Head of caudate nucleus (tissue), 42 donors: ENCODE measurements at regions not wholly inside any gene's neighbourhood (a gene's known extent, or its start where the extent isn't known, plus 50 kb on each side); places are given as distances from the start of the nearest gene placed in this dataset.
A peak's percentile ranks its signal among the peaks of the same experiment; 100 is the strongest.
"Not testable (repeated sequence)": the region's sequence is repeated elsewhere in the genome, so short reads cannot be mapped to it uniquely, and the experiment has no call there.

Experiments used
- DNase-seq, 42 donors: peaks; one replicate each; pipeline versions ENCODE4 v3.0.0 to v3.0.0-alpha.2; 2020 to 2021; ENCODE audit warnings: mixed read lengths in 7 of 42
- intact Hi-C: fragments of 100-400 bp; cut with DNase I; formaldehyde crosslinking; loops from one replicate; pipeline ENCODE4 v1.15.0; 2022

DNA sequence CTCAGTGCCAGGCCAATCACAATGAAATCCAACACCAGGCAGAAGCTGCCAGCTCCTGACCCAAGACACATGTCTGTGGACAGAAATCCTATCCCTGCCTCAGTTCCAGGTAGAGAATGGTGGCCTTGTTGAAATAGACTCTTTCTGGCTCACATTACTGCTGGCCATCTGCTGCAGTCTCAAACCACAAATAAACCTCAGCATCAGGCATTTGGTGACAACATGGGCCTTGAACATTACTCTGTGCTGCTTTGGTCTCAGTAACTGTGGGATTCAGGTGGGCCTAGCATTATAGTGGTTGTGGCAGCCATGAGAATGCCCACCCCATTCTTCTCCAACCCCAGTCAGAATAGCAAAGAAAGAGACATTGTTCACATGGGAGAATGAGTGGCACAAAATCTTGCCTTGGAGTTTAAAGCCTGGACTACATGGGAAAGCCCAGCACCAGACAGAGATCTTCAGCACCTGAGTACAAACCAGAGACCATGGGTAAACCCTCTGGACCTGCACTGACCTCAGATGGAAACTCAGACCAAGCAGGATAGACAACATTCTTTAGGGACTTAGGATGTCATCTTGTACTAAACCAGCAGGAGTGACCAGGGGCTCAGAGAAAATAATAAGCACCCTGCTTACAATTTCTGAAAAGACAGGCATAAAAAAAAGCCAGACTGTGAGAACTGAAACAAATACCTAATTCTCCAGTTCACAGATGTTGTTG, 50.4 kb upstream of the TRAM1L1 start:
- intact Hi-C loops = loop anchor here (10.0 kb wide), 2 partner anchors 419 to 899 kb away; partner anchors contain the start of gene NDST3
- DNase-seq = no peak

DNA sequence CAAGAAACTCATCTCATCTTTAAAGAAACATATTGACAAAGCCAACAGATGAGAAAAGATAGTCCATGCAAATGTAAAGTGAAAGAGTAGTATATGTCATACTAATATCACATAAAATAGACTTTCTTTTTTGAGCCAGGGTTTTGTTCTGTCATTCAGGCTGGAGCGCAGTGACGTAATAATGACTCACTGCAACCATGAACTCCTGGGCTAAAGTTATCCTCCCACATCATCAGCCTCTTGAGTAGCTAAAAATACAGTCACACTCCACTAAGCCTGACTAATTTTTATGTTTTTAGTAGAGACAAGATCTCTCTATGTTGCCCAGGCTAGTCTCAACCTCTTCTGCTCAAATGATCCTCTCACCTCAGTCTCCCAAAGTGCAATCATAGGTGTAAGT, 51.8 kb upstream of the TRAM1L1 start:
- peak in 25 of 42 donors; percentile 5 to 69 (median 25) for DNase-seq
- intact Hi-C loops = loop anchor here (10.0 kb wide), 2 partner anchors 418 to 898 kb away; partner anchors contain the start of gene NDST3

DNA sequence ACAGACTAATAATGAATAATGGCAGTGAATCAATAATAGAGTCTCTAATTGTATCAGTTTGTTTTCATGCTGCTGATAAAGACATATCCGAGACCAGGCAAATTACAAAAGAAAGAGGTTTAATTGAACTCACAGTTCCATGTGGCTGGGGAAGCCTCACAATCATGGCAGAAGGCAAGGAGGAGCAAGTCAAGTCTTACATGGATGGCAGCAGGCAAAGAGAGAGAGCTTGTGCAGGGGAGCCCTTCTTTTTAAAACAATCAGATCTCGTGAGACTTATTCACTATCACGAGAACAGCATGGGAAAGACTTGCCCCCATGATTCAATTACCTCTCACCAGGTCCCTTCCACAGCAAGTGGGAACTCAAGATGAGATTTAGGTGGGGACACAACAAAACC, 53.4 kb upstream of the TRAM1L1 start:
- not testable (repeated sequence) for DNase-seq
- intact Hi-C loops = loop anchor here (10.0 kb wide), 2 partner anchors 416 to 896 kb away; partner anchors contain the start of gene NDST3

DNA sequence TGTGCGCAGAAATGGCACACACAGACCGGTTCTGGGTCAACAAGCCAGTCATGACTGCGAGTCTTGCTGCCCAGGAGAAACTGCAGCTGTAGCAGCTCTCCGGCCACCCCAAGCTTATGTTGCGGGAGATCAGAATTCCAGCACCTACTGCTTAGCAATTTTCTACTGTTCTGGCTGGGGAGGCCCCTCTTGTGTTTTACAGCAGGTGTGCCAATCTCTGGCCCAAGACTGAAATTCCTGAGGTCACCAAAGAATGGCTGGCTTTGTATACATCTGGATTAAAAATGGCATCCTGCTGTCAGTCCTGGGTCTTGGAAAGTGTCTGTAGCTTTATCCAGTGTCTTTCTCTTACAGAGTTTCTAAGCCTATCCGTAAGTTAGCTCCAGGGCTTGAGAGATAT, 68.9 kb upstream of the TRAM1L1 start:
- no peak for DNase-seq
- intact Hi-C loops = no loop called here

DNA sequence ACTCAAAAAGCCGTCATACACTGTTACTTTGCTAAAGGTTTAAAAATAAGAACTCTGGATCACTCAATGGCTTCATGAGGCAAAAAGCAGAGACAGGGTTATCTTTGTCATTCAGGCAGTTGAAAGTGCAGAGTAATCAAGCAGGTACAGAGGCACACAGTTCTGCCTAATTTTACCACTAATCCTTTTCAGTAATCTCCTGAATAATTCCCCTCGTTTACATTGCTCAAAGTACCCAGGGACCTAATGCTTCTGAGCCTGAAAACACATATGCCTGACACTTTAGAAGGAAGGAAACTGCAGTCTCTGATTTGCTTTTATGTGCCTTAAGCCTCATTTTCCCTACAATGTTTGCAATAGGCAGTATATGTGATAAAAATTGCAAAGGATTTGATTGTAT, 71.4 kb upstream of the TRAM1L1 start:
- intact Hi-C loops = no loop called here
- no peak for DNase-seq

DNA sequence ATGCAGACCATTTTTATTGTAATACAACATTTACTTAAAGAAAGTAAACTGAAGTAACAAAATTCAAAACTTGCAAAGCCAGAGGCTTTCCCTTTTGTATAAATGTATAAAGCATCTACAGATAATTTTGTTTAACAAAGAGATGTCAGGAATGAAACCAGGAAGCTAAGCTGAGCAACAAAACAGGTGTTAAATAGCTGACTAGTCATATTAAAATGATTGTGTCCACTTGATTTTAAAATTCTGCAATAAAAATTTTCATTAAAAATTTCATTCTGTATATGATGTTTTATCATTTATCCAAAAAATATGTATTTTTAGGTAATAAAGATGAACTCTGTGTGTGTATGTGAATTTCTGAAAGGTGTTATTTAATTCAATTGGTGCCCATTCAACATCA, 72.0 kb upstream of the TRAM1L1 start:
- DNase-seq = no peak
- intact Hi-C loops = no loop called here

DNA sequence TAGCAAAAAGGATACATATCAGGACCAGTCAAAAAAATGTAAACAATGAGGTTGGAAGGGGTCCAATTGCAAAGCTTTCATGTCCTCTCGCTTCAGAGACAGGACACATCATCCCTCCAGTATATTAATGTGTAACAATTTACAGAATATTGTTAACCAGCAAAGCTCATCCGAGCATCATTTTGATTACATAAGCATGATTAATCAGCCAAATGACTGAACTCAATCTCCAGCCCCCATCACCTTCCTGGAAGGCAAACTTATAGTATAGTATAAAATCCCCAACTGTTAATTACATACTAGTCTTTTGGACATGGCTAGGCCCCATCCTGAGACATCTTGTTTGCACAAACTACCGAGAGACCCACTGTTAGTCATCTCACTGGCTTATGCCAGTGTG, 77.6 kb upstream of the TRAM1L1 start:
- intact Hi-C loops = no loop called here
- DNase-seq = no peak

DNA sequence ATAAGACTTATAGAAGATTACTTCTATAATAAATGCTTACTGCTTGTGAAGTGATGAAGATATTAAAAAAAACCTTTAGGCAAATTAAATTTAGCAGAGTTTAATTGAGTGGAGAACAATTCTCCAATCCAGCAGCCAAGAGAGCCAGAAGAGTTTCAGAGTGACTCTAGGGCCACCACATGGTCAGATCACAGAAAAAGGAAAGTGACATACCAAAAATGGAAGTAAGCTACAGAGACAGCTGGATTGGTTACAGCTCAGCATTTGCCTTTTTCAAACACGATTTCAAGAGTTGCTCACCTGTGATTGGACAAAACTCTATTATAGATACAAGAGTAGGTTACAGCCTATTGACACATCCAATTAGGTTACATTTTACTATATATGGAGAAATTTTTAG, 79.0 kb upstream of the TRAM1L1 start:
- DNase-seq = no peak
- intact Hi-C loops = no loop called here

DNA sequence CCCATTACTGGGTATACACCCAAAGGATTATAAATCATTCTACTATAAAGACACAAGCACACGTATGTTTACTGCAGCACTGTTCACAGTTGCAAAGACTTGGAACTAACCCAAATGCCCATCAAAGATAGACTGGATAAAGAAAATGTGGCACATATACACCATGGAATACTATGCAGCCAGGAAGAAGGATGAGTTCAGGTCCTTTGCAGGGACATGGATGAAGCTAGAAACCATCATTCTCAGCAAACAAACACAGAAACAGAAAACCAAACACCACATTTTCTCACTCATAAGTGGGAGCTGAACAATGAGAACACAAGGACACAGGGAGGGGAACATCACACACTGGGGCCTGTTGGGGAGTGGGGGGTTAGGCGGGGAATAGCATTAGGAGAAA, 90.0 kb upstream of the TRAM1L1 start:
- DNase-seq, intact Hi-C loops: not testable (repeated sequence)

DNA sequence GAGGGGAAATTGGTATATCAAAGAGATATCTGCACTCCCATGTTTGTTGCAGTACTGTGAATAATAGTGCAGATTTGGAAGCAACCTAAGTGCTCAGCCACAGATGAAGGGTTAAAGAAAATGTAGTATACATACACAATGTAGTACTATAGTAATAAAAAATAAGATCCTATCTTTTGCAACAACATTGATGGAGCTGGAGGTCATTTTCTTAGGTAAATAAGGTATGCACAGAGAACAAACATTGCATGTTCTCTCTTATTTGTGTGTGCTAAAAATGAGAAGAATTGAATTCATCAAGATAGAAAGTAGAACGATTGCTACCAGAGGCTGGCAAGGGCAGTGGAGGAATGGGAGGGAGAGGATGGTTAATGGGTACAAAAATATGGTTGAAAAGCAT, 117.9 kb upstream of the TRAM1L1 start:
- intact Hi-C loops = no loop called here
- no peak for DNase-seq

DNA sequence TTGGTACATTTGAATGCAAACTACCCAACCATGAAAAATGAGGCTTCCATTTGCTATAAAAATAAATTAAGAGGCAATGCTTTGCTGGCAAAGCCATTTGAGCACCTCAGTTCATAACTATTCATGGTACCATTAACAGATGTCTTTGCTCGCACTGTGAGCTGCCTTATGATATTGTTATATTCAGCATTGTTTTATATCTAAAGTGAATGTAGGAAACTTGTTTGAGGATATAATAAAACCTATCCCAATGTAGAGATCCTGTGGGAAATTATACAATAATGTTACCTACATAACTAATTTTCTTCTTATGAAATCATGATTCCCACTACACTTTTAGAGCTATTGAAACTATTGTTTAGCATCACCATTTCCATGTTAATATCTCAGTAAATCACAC, 125.2 kb upstream of the TRAM1L1 start:
- DNase-seq = no peak
- intact Hi-C loops = no loop called here

DNA sequence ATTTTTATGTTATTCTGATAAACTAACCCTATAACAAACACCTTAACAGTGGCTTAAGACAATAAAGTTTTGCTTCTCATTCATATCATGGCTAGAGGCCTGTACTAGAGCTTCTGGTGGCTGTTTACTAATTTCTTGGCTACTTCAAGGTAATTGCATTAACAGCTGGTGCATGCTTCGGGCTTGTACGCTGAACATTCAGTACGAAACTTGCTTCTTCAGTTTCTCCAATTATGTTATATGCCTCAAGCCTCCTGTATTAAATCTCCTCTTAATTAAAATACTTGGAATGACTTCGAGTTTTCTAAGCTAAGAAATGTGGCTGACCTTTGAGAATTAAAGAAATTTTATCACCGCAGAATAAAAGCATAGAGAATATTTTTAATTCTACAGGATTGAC, 138.9 kb upstream of the TRAM1L1 start:
- intact Hi-C loops = no loop called here
- no peak for DNase-seq

DNA sequence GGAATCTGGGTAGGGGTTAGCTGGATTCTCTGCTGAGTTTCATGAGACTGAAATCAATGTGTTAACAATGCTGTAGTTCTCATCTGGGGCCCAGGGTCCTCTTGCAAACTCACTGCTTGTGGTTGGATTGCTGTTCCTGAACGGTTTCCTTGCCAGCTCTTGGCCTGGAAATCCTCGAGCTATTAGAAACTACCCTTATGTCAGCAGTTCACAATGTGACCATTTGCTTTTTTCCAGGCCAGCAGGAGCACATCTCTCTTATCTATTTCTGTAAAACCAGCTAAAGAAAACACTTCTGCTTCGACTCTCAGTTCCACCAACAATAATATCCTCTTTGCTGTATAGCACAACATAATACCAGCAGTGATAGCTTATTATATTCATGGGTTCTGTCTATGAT, 140.1 kb upstream of the TRAM1L1 start:
- DNase-seq = no peak
- intact Hi-C loops = no loop called here

DNA sequence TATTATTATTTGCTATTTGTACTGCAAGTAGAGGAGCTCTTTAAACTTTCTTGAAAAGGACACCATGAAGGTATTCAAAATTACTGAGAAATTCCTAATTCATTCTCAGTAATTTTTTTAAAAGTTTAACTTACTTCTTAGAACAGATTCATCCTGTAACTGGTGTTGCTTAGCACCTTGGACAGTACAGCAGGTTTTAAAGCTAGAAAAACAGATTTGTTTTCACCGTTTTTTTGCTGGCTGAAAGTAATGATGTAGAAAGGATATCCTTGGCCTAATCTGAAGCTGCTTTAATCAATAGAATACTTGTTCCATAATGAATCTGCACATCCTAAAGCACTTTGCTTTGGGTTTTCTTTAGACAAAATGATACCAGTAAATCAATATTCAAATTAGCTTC, 142.5 kb upstream of the TRAM1L1 start:
- intact Hi-C loops = no loop called here
- DNase-seq = no peak

DNA sequence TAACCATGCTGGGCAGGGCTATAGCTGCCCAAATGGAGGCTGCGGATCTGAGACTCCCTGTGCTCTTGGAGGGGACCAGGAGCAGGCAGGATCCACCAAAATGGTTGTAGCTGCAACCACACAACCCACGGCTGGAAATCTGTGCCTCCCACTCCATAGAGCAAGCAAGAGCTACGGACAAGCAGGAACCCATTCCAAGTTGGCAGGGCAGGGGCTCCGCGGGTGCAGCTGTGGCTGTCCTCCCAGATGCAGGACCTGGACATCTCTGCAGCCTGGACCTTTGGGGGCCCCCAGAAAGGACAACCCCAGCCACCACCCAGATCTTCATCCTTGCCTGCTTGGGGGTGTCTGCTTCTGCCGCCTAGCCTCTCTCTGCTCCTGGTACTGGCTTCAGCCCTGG, 154.1 kb upstream of the TRAM1L1 start:
- no peak for DNase-seq
- intact Hi-C loops = no loop called here

DNA sequence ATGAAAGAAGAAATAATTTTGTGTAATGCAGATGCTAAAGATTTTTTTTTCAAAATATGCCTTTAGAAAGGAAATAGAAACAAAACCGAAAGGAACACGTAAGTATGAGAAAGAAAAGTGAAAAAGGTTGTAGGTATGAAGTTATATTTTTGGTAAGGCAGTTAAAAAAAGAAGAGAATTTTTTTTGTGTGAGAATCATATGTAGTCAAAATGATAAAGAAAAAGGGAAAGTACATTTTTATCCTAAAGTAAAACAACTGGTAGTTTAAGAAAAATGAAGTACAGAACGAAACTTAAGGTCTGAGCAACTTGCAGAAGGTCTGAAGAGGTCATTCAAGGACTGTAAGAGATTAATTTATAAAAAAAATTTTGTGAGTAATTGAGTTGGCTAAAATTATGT, 164.0 kb upstream of the TRAM1L1 start:
- intact Hi-C loops = no loop called here

DNA sequence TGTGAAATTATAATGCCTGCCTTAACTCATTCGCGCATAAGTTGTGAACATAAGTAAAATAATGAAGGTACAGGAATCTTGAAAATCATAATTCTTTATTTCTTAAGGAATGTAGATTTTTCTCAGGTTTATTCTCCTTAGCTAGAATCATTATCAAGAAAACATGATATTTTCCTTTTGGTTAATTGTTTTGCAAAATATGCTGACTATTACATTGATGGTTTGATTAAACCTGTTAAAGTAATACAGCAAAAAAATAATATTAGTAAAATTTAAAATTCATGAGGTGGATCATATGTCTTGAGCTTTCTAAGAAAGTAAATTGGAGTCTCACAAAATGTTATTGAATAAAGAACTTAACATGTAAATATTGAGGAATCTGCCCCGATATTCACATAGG, 178.7 kb upstream of the TRAM1L1 start:
- intact Hi-C loops = no loop called here
- no peak for DNase-seq

More for the DNA sequence above, 164.0 kb upstream of the TRAM1L1 start:
- no peak for DNase-seq

DNA sequence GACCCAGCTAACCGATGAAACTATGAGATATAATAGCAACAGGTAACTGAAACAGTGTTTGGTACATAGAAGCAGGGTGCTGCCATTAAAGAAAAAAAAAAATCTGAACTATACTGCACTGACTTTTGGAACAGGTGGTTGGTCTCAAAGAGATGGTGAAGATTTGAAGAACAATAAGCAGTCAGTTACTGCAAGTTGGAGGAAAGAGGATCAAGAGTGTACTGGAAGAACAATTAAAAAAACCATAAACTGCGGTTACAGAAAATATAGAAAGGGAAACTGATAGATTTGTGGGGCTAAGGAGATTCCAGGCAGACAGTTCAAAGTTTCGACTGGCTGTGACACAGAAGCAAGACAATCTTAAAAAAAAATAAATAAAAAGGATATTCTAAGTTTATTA, 181.9 kb upstream of the TRAM1L1 start:
- intact Hi-C loops = no loop called here
- DNase-seq = no peak

DNA sequence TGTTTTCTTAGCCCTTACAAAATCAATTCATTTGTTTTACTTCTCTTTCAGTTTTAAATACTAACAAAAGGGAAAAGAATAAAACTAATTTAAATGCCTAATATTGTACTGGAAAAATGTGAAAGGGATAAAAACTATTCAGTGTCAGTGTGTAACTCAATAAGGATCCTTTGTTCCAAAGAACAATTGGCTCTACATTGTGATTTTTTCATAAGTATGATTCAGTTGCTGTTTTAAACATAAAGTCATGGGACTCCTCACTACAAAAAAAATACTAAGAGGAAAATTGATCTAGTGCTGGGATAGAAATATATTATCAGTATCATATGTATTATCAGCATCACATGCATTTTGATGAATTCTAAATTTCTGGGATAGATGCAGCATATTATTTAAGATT, 199.4 kb upstream of the TRAM1L1 start:
- intact Hi-C loops = no loop called here
- no peak for DNase-seq

DNA sequence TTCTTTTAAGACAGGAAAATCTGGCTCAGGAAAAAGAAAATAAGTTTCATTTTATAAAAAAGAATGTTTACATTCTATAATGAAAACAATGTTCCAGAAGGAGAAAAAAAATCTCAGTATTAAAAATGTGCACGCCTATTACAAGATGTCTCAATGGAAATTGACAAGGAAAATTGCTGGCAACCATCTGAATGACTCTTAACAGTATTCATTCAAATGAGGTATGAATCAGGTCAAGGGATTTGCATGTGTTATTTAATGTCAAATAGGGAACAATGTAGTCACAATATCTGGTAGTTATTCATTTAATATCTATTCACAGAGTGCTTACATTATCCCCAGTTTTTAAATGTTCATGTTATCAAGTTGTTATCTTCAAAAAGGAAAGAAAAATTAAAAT, 208.4 kb upstream of the TRAM1L1 start:
- intact Hi-C loops = no loop called here
- no peak for DNase-seq

DNA sequence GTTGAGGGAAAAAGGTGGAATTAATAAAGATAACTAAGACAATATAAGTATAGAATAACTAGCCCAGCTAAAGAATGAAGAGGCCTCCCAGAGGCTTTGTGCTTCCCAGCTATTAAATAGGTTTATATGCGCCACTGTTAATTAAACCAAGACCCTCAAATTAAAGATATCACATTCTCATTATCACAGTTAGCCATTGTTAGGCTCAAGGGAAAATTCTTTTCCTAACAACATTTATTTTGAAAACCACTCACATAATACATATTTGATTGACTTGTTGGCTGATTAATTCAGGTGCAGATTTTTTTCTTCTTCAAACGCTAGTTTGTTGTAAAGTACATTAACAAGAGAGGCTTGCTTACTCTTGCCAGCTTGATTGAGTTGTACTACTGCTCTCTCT, 216.8 kb upstream of the TRAM1L1 start:
- no peak for DNase-seq
- intact Hi-C loops = no loop called here

DNA sequence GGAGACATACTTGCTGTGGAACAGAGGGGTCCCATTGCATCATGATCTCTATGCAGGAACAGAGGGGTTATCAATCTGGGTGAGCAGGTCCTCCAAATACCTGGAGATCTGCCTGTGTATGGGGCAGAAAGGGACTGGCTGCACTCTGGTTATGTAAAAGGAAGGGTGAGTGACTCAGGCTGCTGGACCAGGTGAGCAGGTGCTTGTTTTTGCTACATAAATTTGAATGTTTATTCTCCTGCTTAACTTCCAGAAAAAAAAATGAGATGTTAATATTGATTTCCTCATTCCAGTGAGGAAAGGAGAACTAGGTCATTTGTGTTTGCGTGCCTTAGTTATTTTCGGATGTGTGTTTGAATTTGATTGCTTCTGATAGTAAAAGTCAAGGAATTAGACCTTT, 225.8 kb upstream of the TRAM1L1 start:
- intact Hi-C loops = no loop called here
- DNase-seq = no peak
